ENCODE measurements at regions not wholly inside any gene's neighbourhood (a gene's known extent, or its start where the extent isn't known, plus 50 kb on each side); places are given as distances from the start of the nearest gene placed in this dataset.

GRCh38 chr6:164917211-164917610 is 392.2 kb downstream of the C6orf118 start:
- no peak for DNase-seq (ENCODE audit: low spot score)

GRCh38 chr6:164916087-164916486 is 393.3 kb downstream of the C6orf118 start:
- DNase-seq (ENCODE audit: low spot score), result no peak

GRCh38 chr6:164911873-164912580 is 397.4 kb downstream of the C6orf118 start:
- DNase-seq (ENCODE audit: low spot score), result peak; percentile 8

- DNase-seq (ENCODE audit: low spot score), result peak; percentile 13
Observed at GRCh38 chr6:164911151-164911550, 398.3 kb downstream of the C6orf118 start.

GRCh38 chr6:164906766-164907165 is 402.6 kb downstream of the C6orf118 start:
- no peak for DNase-seq (ENCODE audit: low spot score)

- no peak for DNase-seq (ENCODE audit: low spot score)
Observed at GRCh38 chr6:164905311-164905710, 404.1 kb downstream of the C6orf118 start.

- no peak for DNase-seq (ENCODE audit: low spot score)
Observed at GRCh38 chr6:164898412-164898811, 411.0 kb downstream of the C6orf118 start.

- DNase-seq (ENCODE audit: low spot score), result no peak
Observed at GRCh38 chr6:164897523-164898235, 411.7 kb downstream of the C6orf118 start.

- DNase-seq (ENCODE audit: low spot score), result no peak
Observed at GRCh38 chr6:164889980-164890379, 419.4 kb downstream of the C6orf118 start.

GRCh38 chr6:164887660-164888059 is 421.7 kb downstream of the C6orf118 start:
- no peak for DNase-seq (ENCODE audit: low spot score)

- DNase-seq (ENCODE audit: low spot score), result no peak
Observed at GRCh38 chr6:164882236-164882635, 427.2 kb downstream of the C6orf118 start.

GRCh38 chr6:164871783-164872182 is 437.6 kb downstream of the C6orf118 start:
- DNase-seq (ENCODE audit: low spot score), result no peak

- no peak for DNase-seq (ENCODE audit: low spot score)
Observed at GRCh38 chr6:164870164-164870563, 439.2 kb downstream of the C6orf118 start.

GRCh38 chr6:164861967-164862366 is 447.4 kb downstream of the C6orf118 start:
- no peak for DNase-seq (ENCODE audit: low spot score)

GRCh38 chr6:164859816-164860215 is 449.6 kb downstream of the C6orf118 start:
- DNase-seq (ENCODE audit: low spot score), result no peak

GRCh38 chr6:164856138-164856537 is 453.3 kb downstream of the C6orf118 start:
- DNase-seq (ENCODE audit: low spot score), result no peak

GRCh38 chr6:164855281-164855680 is 454.1 kb downstream of the C6orf118 start:
- DNase-seq (ENCODE audit: low spot score), result no peak

GRCh38 chr6:164854526-164854925 is 454.9 kb downstream of the C6orf118 start:
- no peak for DNase-seq (ENCODE audit: low spot score)

GRCh38 chr6:164845773-164846172 is 463.6 kb downstream of the C6orf118 start:
- no peak for DNase-seq (ENCODE audit: low spot score)

- no peak for DNase-seq (ENCODE audit: low spot score)
Observed at GRCh38 chr6:164842085-164842484, 467.3 kb downstream of the C6orf118 start.

GRCh38 chr6:164838068-164838615 is 471.3 kb downstream of the C6orf118 start:
- no peak for DNase-seq (ENCODE audit: low spot score)

- no peak for DNase-seq (ENCODE audit: low spot score)
Observed at GRCh38 chr6:164836486-164836885, 472.9 kb downstream of the C6orf118 start.

GRCh38 chr6:164832410-164832809 is 477.0 kb downstream of the C6orf118 start:
- no peak for DNase-seq (ENCODE audit: low spot score)

Data from COLO829 (cell line).